ENCODE measurements at regions not wholly inside any gene's neighbourhood (a gene's known extent, or its start where the extent isn't known, plus 50 kb on each side); places are given as distances from the start of the nearest gene placed in this dataset.

- no peak for DNase-seq
Observed at GRCh38 chr2:134190062-134190806, 63.6 kb upstream of the MGAT5 start.

DNA sequence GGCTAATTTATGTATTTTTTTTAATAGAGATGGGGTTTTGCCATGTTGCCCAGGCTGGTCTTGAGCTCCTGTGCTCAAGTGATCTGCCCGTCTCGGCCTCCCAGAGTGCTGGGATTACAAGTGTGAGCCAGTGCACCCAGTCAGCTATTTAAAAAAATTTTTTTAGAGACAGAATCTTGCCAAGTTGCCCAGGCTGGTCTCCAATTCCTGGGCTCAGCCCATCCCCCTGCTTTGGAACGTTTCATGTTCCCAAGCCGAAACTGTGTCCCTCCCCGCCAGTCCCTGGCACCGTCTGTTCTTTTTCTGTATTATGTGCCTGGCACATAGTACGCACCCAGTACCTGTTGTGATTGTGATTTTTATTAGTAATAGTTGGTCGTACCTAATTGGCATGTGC is 63.1 kb upstream of the MGAT5 start:
- DNase-seq, result no peak

GRCh38 chr2:134191835-134192234 is 62.0 kb upstream of the MGAT5 start:
- DNase-seq, result no peak

GRCh38 chr2:134193006-134193405 is 60.9 kb upstream of the MGAT5 start:
- no peak for DNase-seq

- no peak for DNase-seq
Observed at GRCh38 chr2:134194519-134194918, 59.4 kb upstream of the MGAT5 start.

DNA sequence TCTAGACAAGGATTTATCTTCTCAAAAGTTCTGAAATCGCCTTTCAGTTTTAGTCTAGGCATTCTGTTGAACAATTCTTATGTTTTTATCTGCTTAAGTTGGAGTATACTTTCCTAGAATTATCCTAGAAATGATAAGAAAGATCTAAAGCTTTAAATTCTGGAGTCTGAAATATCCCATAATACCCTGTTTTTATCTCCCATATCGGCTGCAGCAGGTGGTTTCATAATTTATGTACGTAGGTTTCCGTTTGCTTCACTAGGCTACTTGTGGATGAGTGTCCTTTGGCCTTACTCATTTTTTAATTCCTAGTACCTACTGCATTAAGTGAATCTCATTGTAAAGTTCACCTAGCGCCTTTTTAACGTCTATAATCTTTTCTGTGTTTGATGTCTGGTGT is 58.5 kb upstream of the MGAT5 start:
- no peak for DNase-seq

GRCh38 chr2:134197445-134197844 is 56.4 kb upstream of the MGAT5 start:
- DNase-seq, result no peak

- DNase-seq, result no peak
Observed at GRCh38 chr2:134198006-134198634, 55.8 kb upstream of the MGAT5 start.

DNA sequence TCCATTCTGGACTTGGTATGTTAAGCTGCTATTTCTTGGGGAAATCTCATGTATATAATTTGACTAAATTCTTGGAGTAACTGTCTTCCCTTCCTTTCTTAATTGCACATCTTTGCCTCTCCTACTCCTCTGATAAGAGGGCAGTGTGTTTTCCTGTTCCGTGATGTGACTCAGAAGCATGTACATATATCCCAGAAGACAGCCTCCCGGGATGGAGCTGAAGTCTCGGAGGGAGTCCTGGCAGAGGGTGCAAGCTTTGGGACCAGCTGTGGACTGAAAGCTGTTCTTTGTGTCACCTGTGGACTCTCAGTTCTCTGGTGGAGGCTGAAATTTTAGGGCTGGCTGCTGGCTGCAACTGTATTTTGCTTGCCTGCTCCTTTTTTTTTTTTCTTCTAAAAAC is 54.7 kb upstream of the MGAT5 start:
- DNase-seq, result no peak

GRCh38 chr2:134200036-134200618 is 53.7 kb upstream of the MGAT5 start:
- no peak for DNase-seq

DNA sequence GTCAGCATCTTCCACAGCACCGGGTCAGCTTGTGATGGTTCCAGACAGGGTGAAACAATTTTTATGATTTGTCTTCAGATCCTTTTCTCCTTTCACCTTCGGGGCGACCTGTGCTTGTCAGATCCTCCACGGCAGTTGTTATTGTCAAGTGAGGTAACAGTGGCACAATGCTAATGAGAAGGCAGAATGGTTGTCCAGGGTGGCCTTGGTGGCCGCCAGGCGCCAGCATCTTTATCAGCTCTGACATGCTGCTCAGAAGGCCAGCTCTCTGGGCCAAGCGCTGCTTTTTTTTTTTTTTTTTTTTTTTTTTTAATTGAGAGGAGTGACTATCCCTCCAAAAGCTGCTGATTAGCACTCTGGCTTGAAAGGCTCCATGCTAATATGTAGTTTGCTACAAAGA is 52.3 kb upstream of the MGAT5 start:
- DNase-seq, result no peak

- no peak for DNase-seq
Observed at GRCh38 chr2:134202371-134202770, 51.5 kb upstream of the MGAT5 start.

DNA sequence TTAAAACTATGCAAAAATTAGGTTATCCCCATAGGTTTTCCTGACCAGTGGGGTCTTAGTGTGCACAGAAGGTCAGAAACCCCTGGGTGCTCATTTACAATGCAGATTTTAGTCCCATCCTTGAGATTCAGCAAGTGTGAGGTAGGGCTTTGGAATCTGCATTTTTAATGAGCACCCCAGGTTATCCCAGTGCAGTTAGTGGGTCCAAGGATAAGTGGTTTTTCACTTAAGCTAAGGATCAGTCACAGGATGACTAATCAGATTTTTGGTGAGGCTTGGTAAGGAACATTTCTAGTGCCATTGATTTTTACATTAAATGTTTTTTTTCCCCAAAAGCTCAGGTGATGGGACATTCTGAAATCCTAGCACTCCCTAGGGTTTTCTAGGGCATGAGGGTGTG is 50.7 kb upstream of the MGAT5 start:
- no peak for DNase-seq
